H9 (cell line): ENCODE measurements at regions not wholly inside any gene's neighbourhood (a gene's known extent, or its start where the extent isn't known, plus 50 kb on each side); places are given as distances from the start of the nearest gene placed in this dataset.

Experiments
- DNase-seq: peaks from one replicate; pipeline ENCODE4 v3.0.0-alpha.2; 2017
- H2AFZ ChIP-seq: one replicate; pipeline ENCODE4 v1.6.1; 2013; ENCODE audit warnings: mild to moderate bottlenecking, low read length, control low read depth, moderate library complexity
- H2AK5ac ChIP-seq: 2 replicates; pipeline ENCODE4 v1.6.1; 2013; ENCODE audit warnings: low read length, control low read depth, mixed read lengths; ENCODE audit not compliant: insufficient read length
- H2BK120ac ChIP-seq: one replicate; pipeline ENCODE4 v1.6.1; 2013; ENCODE audit warnings: low read depth, mild to moderate bottlenecking, low read length, control low read depth, inconsistent platforms; ENCODE audit not compliant: poor library complexity, severe bottlenecking
- H2BK12ac ChIP-seq: 2 replicates; pipeline ENCODE4 v1.6.1; 2013; ENCODE audit warnings: low read length, control low read depth, mixed read lengths, low read depth; ENCODE audit not compliant: insufficient read length
- H2BK15ac ChIP-seq: 2 replicates; pipeline ENCODE4 v1.6.1; 2013; ENCODE audit warnings: low read depth, low read length, control low read depth
- H2BK20ac ChIP-seq: one replicate; pipeline ENCODE4 v1.6.1; 2013; ENCODE audit warnings: low read depth, mild to moderate bottlenecking, low read length, control low read depth, inconsistent platforms; ENCODE audit not compliant: poor library complexity, severe bottlenecking
- H2BK5ac ChIP-seq: 2 replicates; pipeline ENCODE4 v1.6.1; 2013; ENCODE audit warnings: low read length, control low read depth, mixed read lengths; ENCODE audit not compliant: insufficient read length
- H3K14ac ChIP-seq: 2 replicates; pipeline ENCODE4 v1.6.1; 2013; ENCODE audit warnings: low read length, control low read depth; ENCODE audit not compliant: insufficient read depth
- H3K18ac ChIP-seq: 2 replicates; pipeline ENCODE4 v1.6.1; 2013; ENCODE audit warnings: low read depth, mild to moderate bottlenecking, mixed read lengths, low read length, control low read depth; ENCODE audit not compliant: insufficient read length
- H3K23ac ChIP-seq: 2 replicates; pipeline ENCODE4 v1.6.1; 2013; ENCODE audit warnings: low read length, control low read depth, mixed read lengths, low read depth; ENCODE audit not compliant: insufficient read length
- H3K23me2 ChIP-seq: 2 replicates; pipeline ENCODE4 v1.6.1; 2013; ENCODE audit warnings: low read depth, mild to moderate bottlenecking, mixed read lengths, low read length, control low read depth; ENCODE audit not compliant: insufficient read length, poor library complexity, severe bottlenecking
- H3K27ac ChIP-seq: 2 replicates; pipeline ENCODE4 v1.5.1; 2013; ENCODE audit warnings: low read length, control low read depth, mixed read lengths, low read depth; ENCODE audit not compliant: insufficient read length
- H3K27me3 ChIP-seq: 2 replicates; pipeline ENCODE4 v1.6.1; 2013; ENCODE audit warnings: low read length, control low read depth, inconsistent platforms; ENCODE audit not compliant: insufficient read depth
- H3K4ac ChIP-seq: 2 replicates; pipeline ENCODE4 v1.6.1; 2013; ENCODE audit warnings: low read depth, mild to moderate bottlenecking, control low read depth, inconsistent platforms, low read length, moderate library complexity
- H3K4me1 ChIP-seq: 2 replicates; pipeline ENCODE4 v1.6.1; 2013; ENCODE audit warnings: low read length, control low read depth, inconsistent platforms; ENCODE audit not compliant: insufficient read depth
- H3K4me2 ChIP-seq: 2 replicates; pipeline ENCODE4 v1.6.1; 2013; ENCODE audit warnings: low read length, control low read depth, mixed read lengths; ENCODE audit not compliant: insufficient read length, insufficient read depth
- H3K56ac ChIP-seq: 2 replicates; pipeline ENCODE4 v1.6.1; 2013; ENCODE audit warnings: low read depth, mild to moderate bottlenecking, mixed read lengths, low read length, control low read depth; ENCODE audit not compliant: insufficient read length
- H3K79me1 ChIP-seq: 2 replicates; pipeline ENCODE4 v1.6.1; 2013; ENCODE audit warnings: low read depth, mild to moderate bottlenecking, moderate library complexity, low read length, control low read depth, inconsistent platforms; ENCODE audit not compliant: insufficient read depth, poor library complexity, severe bottlenecking
- H3K79me2 ChIP-seq: 2 replicates; pipeline ENCODE4 v1.6.1; 2013; ENCODE audit warnings: low read length, control low read depth, inconsistent platforms; ENCODE audit not compliant: insufficient read depth
- H3K9ac ChIP-seq: 2 replicates; pipeline ENCODE4 v1.6.1; 2013; ENCODE audit warnings: low read length, control low read depth, mixed read lengths; ENCODE audit not compliant: insufficient read length; ENCODE audit errors: extremely low read depth
- H3K9me3 ChIP-seq: one replicate; pipeline ENCODE4 v1.6.1; 2013; ENCODE audit warnings: low read depth, low read length, inconsistent platforms; ENCODE audit not compliant: control insufficient read depth
- H3T11ph ChIP-seq: one replicate; pipeline ENCODE4 v1.6.1; 2013; ENCODE audit warnings: mild to moderate bottlenecking, low read length, control low read depth, inconsistent platforms
- H4K20me1 ChIP-seq: one replicate; pipeline ENCODE4 v1.6.1; 2013; ENCODE audit not compliant: control insufficient read depth, insufficient read length, insufficient read depth
- H4K5ac ChIP-seq: 2 replicates; pipeline ENCODE4 v1.6.1; 2013; ENCODE audit warnings: low read depth, mild to moderate bottlenecking, mixed read lengths, low read length, control low read depth; ENCODE audit not compliant: insufficient read length
- H4K8ac ChIP-seq: replicated peaks from 2 replicates; pipeline ENCODE4 v1.6.1; 2013; ENCODE audit warnings: low read length, control low read depth, mixed read lengths, low read depth; ENCODE audit not compliant: insufficient read length
- H4K91ac ChIP-seq: 2 replicates; pipeline ENCODE4 v1.6.1; 2013; ENCODE audit warnings: low read depth, mild to moderate bottlenecking, moderate library complexity, mixed read lengths, low read length, control low read depth; ENCODE audit not compliant: insufficient read length
- H3K27ac Mint-ChIP-seq, 3 experiments: 2 replicates in 2 of 3; 3 replicates in 1 of 3; pipeline ENCODE4 v1.8.0; 2020 to 2021; ENCODE audit warnings: mixed read lengths in 3 of 3, mild to moderate bottlenecking in 1 of 3, moderate library complexity in 1 of 3
- H3K27me3 Mint-ChIP-seq: 2 replicates; pipeline ENCODE4 v1.8.0; 2021; ENCODE audit warnings: low read depth, mild to moderate bottlenecking, moderate library complexity, mixed read lengths
- H3K36me3 Mint-ChIP-seq, 3 experiments: 2 replicates in 2 of 3; 3 replicates in 1 of 3; pipeline ENCODE4 v1.8.0; 2020 to 2021; ENCODE audit warnings: low read depth in 3 of 3, mixed read lengths in 3 of 3; ENCODE audit not compliant: insufficient read depth in 1 of 3
- H3K4me1 Mint-ChIP-seq, 2 experiments: 2 replicates each; pipeline ENCODE4 v1.8.0; 2020; ENCODE audit warnings: mixed read lengths in 2 of 2
- H3K4me3 Mint-ChIP-seq, 2 experiments: 2 replicates in 1 of 2; 3 replicates in 1 of 2; pipeline ENCODE4 v1.8.0; 2020 to 2021; ENCODE audit warnings: mild to moderate bottlenecking in 2 of 2, mixed read lengths in 2 of 2, moderate library complexity in 1 of 2
- H3K9me3 Mint-ChIP-seq, 2 experiments: 2 replicates in 1 of 2; 3 replicates in 1 of 2; pipeline ENCODE4 v1.8.0; 2020; ENCODE audit warnings: mild to moderate bottlenecking in 2 of 2, mixed read lengths in 2 of 2, moderate library complexity in 1 of 2
- WGBS: extraction: QIAGEN DNeasy Blood & Tissue Kit; methylation state at CpG from one replicate; pipeline ENCODE4 v1.1.7; 2013; ENCODE audit warnings: missing lambda C conversion rate, low lambda C conversion rate, mixed read lengths; ENCODE audit not compliant: insufficient read length; ENCODE audit errors: extremely low coverage; 5-methylcytosine and 5-hydroxymethylcytosine counted together
- TF ChIP-seq, protein P1 (sequence below): fragments of 200-600 bp; sonication (generic); conservative IDR thresholded peaks from 3 replicates; pipeline ENCODE4 v1.8.0; 2021; ENCODE audit warnings: antibody characterized with exemption, mild to moderate bottlenecking

GRCh38 chr5:159758189-159758588, 158.1 kb upstream of the ADRA1B start:
- H3K4me1 Mint-ChIP-seq, result peaks cover 0 to under 1% of the 10 kb centered on the region in 2 experiments; a peak in 1 of 4 replicates
- H3K27me3 Mint-ChIP-seq, result no peaks in the 10 kb centered on the region
- no peak overlapping the region for H2AK5ac ChIP-seq
- H3K27ac Mint-ChIP-seq, result no peak overlapping the region
- no peak for DNase-seq
- no peak overlapping the region for H3T11ph ChIP-seq
- H2BK20ac ChIP-seq, result no peak overlapping the region
- TF ChIP-seq, protein P1, sequence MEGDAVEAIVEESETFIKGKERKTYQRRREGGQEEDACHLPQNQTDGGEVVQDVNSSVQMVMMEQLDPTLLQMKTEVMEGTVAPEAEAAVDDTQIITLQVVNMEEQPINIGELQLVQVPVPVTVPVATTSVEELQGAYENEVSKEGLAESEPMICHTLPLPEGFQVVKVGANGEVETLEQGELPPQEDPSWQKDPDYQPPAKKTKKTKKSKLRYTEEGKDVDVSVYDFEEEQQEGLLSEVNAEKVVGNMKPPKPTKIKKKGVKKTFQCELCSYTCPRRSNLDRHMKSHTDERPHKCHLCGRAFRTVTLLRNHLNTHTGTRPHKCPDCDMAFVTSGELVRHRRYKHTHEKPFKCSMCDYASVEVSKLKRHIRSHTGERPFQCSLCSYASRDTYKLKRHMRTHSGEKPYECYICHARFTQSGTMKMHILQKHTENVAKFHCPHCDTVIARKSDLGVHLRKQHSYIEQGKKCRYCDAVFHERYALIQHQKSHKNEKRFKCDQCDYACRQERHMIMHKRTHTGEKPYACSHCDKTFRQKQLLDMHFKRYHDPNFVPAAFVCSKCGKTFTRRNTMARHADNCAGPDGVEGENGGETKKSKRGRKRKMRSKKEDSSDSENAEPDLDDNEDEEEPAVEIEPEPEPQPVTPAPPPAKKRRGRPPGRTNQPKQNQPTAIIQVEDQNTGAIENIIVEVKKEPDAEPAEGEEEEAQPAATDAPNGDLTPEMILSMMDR, result no peak
- H3K36me3 Mint-ChIP-seq, result no peaks in the 10 kb centered on the region
- H2BK12ac ChIP-seq, result no peak overlapping the region
- H4K8ac ChIP-seq, result no peak overlapping the region
- H3K79me1 ChIP-seq, result no peaks in the 10 kb centered on the region
- no peak overlapping the region for H3K27ac ChIP-seq
- H4K20me1 ChIP-seq, result no peaks in the 10 kb centered on the region
- H3K4me3 Mint-ChIP-seq, result no peak overlapping the region
- H3K79me2 ChIP-seq, result no peaks in the 10 kb centered on the region
- no peak overlapping the region for H3K9ac ChIP-seq
- no peak overlapping the region for H3K23ac ChIP-seq
- H3K14ac ChIP-seq, result no peak overlapping the region
- no peak overlapping the region for H2BK5ac ChIP-seq
- no peak overlapping the region for H3K18ac ChIP-seq
- no peak overlapping the region for H3K56ac ChIP-seq
- H3K4me1 ChIP-seq, result no peaks in the 10 kb centered on the region
- H3K4ac ChIP-seq, result no peak overlapping the region
- no peak overlapping the region for H2BK15ac ChIP-seq
- H3K23me2 ChIP-seq, result no peaks in the 10 kb centered on the region
- H3K9me3 Mint-ChIP-seq, result no peaks in the 10 kb centered on the region; a peak in 1 of 5 replicates
- WGBS, result no CpG with 5 or more reads among the region's 4 CpGs
- no peaks in the 10 kb centered on the region; the same call in 1 of the 2 replicates for H3K27me3 ChIP-seq
- no peaks in the 10 kb centered on the region for H3K9me3 ChIP-seq
- H3K4me2 ChIP-seq, result no peak overlapping the region
- no peak overlapping the region for H4K5ac ChIP-seq
- no peak overlapping the region for H2BK120ac ChIP-seq
- no peak overlapping the region for H2AFZ ChIP-seq
- no peak overlapping the region for H4K91ac ChIP-seq
